ENCODE measurements at regions not wholly inside any gene's neighbourhood (a gene's known extent, or its start where the extent isn't known, plus 50 kb on each side); places are given as distances from the start of the nearest gene placed in this dataset.

- DNase-seq: no peak
Observed at GRCh38 chr9:89974582-89974981, 369.8 kb downstream of the GADD45G start.

DNA sequence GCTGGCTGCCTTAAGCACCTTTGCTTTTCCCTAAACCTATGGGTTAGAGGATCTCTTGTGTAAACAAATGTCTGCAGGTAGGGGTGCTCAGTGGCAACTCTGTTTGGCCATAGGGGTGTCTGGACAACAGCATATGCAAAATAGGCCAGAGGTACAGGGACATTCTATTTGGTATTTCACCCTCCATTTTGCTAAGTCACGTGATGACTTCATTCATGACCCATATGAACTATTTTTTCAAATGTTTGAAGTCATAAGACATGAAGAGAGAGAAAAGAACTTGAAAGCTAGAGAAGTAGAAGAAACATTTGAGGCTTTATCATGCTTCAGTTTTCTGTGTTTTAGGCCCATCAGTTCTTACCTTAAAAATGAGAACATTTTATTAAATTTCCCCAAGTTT, 370.2 kb downstream of the GADD45G start:
- no peak for DNase-seq

- DNase-seq: no peak
Observed at GRCh38 chr9:89975630-89976029, 370.8 kb downstream of the GADD45G start.

DNA sequence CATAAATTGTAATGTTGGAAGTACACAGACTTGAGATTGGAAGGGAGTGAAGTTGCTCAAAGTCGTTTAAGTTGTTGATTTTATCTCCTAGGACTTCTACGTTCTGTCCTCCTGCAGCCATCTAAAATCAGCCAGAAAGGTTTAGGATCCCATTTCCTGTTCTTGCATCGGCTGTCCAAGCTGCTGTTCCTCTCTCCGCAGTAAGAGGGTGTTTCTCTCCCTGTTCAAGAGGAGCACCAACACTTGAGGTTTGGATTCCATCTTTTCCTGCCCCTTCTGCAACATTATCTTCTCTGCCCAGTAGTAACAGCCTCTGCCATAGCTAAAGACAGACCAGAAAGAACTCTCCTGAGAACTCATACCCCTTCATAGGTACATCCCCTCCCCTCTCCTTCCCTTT, 373.4 kb downstream of the GADD45G start:
- DNase-seq: no peak

DNA sequence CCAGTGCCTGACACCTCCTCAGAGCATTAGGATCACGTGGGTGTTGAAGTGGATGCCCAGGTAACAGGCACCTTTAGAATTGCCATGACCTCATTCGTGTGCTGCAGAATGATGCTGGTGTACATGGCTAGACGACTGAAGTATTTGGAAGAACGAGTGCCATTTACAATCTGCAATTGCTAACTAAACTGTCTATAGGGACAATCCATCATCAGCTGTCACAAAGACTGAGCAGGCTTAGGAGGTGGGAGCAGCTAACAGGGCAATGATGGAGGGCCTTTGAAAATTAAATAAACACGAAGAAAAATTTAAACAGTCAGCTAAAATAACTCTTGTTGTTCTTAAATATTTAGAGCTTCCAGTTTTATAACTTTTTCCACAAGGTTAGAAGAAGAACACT, 375.8 kb downstream of the GADD45G start:
- no peak for DNase-seq

DNA sequence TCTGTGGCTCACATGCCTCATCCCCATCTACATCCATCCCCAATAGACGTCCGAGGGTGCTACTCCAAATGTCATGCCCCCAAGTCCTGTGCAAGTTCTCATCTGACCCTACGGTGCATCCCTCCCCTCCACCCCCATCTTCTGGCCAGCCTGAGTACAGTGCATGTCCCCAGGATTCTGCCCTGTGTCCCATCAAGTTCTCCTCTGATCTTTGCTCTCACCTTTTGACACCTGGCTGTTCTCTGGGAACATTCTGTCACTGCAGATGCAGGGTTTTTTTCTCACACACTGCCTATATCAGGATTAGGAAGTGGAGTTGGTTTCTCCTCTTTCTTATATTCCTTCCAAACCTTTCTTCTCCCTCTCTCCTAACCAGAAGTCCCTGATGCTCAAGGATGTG, 377.2 kb downstream of the GADD45G start:
- DNase-seq: no peak

GRCh38 chr9:89983411-89983810, 378.6 kb downstream of the GADD45G start:
- DNase-seq: no peak

DNA sequence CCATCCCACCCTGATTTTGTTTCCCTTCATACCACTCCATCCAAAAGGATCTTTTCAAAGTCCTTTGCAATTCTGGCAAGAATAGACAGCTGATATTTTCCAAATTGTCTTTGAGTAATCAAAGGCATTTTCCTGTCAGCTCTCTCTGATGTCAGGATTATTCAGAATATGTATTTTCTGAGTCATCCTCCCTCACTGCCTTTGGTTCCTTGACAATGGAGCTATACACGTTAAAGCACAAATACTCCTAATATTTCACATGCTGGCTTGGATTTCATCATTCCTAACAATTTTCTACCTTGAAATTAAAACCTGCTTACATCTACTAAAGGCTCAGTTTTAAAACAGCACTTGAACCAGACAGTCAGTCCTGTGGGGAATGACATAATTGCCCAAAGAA, 379.4 kb downstream of the GADD45G start:
- no peak for DNase-seq

GRCh38 chr9:89985068-89985467, 380.3 kb downstream of the GADD45G start:
- DNase-seq: no peak

DNA sequence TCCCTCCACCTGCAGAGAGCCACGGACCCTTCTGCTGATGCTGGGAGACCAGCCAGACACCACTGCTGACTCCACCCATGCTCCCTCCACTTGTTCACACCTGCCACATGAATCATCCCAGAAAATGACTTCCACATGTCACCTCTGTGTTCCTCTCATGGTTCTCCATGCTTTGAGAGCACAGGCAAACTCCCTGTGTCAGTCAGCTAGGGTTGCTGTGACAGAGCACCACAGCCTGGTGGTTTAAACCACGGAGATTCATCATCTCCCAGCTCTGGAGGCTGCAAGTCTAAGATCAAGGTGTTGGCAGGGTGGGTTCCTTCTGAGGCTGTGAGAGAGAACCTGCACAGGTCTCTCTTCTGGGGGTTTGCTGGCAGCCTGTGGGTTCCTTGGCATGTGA, 381.4 kb downstream of the GADD45G start:
- DNase-seq: no peak

DNA sequence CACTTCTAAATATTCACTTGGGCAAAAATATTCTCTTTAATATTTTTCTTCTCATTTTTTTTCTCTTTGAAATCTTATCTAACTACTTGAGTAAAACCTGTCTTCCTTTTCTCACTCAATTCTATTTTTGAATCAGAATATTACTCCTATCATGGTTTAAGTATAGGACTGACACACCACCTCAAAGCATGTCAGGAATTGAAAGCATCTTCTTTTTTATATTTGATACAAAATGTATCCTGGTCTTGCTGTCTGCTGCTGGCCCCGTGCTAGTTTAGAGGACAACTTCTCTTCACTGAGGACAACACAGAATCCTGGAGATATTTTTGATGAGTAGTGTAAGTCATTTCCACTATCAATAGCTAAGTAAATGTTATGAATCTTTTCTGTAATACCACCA, 383.6 kb downstream of the GADD45G start:
- no peak for DNase-seq

DNA sequence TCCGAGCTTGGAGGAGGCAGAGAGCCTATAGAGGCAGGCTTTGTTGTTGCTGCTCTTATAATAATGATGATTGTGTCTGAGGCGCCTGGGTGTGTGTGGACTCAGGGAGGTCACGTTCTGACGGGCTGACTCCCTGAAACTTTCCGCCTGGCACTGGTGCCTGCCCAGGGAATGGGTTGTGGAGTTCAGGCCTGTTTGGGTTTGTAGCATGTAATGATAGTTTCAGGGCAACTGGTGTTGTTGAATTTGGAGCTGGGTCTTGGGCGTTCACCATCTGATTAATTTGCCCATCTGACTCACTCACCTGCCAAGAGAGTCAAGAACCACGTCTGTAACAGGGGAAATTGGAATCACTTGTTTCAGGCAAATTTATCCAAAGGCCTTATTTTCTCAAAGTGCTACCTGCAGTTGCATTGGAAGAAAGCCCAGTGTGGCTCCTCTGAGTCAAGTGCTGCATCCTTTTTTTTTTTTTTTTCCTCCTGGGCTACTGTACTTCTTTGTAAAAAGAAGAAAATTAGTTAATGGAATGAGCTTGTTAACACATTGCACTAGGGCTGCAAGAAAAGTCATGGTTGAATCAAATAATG, 386.5 kb downstream of the GADD45G start:
- DNase-seq: no peak

DNA sequence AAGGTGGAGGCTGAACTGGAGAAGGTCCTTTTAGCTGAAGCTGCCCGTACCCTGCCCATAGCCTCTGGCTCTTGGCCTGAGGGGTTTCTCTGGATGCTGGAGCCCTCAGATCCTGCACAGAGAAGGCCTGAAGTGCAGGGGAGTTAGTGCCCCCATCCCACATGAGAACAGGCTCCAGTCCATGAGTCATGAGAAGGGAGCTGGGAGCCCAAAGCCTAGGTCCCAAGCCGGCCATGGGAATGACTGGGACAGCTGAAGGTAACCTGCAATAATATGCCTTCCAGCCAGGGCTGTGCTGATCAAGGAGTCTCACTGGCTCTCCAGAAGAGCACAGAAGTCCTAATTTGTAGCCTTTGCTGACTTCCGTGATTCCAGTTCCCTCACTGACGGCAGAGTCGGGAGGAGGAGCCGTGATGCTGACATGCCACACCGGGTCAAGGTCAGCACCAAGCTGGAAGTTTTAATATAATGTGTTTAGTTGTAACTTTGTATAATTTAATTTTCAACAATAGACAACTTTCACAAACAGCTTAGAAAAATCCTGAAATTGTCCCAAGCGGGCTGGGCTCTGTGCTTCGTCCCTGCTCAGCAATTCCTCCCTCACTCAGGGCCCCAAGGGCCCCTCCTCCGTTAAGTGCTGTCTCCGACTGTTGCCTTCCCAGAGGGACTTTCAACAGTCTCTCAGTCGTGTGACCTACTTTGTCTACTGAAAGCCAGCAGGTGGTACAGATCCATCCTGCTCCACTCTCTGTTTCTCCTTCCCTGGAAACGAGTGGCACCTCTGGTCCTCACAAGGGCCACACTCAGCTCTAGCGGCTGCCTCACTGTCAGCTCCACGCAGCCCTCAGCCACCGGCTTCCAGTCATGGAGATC, 387.8 kb downstream of the GADD45G start:
- no peak for DNase-seq

DNA sequence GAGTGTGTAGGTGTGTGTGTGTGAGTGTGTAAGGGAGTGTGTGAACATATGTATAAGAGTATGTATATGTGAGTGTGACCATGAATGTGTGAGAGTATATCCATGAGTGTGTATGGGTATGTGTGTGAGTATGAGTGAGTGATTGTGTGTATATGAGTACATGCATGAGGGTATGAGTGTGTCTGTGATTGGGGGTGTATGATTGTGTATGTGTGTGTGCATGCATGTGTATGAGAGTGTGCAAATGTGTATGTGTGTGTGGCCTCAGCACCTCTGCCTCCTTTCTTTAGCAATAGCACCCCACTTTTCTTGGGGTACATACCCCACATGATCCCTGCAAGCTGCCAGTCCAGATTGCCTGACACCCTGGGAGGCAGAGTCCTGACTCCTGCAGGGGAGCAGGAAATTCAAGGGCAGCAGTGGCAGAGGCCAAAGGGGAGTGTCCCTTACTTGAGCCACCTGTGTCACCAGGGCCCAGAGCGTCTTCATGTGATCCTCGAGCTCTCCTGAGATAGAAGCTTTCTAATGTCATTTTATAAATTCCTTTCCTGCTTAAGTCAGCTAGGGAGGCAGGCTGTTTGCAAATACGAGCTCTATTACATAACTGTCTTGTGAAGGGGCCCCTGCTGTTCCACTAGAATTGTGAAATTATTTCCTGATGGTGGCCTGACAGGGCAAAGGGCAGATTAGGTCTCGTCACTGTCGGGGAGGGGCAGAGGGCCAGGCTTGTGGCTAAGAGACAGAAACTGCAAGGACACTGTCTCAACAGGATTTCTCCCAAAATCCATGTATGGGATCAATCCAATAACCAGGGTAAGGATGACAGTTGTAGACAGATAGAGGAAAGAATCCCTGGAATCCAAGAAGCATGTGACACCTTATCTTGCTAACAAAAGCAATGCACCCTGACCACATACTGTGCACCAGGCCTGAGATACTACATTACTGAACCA, 389.1 kb downstream of the GADD45G start:
- DNase-seq: no peak

GRCh38 chr9:89994988-89995613, 390.3 kb downstream of the GADD45G start:
- DNase-seq: no peak

- DNase-seq: no peak
Observed at GRCh38 chr9:89996116-89996515, 391.3 kb downstream of the GADD45G start.

DNA sequence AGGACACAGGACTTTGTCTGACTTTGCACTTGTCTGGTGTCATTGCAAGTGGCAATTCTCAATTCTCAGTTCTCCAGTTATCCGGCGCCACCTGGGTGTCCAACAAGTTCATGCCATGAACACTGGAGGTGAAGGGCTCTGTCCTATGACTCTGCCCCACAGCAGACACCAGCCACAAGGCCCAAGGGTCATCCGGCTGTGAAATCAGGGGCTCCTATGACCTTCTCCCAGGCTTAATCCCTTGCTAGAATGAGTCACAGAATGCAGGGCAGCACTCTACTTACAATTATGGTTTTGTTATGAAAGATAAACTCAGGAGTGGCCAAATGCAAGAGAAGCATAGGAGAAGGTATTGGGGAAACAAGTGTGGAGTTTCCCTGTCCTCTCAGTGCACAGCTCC, 392.0 kb downstream of the GADD45G start:
- DNase-seq: no peak

GRCh38 chr9:89998633-89999032, 393.8 kb downstream of the GADD45G start:
- DNase-seq: no peak

GRCh38 chr9:89999176-89999533, 394.3 kb downstream of the GADD45G start:
- no peak for DNase-seq

- DNase-seq: no peak
Observed at GRCh38 chr9:89999534-90000370, 394.9 kb downstream of the GADD45G start.

GRCh38 chr9:90000925-90001324, 396.1 kb downstream of the GADD45G start:
- DNase-seq: no peak

DNA sequence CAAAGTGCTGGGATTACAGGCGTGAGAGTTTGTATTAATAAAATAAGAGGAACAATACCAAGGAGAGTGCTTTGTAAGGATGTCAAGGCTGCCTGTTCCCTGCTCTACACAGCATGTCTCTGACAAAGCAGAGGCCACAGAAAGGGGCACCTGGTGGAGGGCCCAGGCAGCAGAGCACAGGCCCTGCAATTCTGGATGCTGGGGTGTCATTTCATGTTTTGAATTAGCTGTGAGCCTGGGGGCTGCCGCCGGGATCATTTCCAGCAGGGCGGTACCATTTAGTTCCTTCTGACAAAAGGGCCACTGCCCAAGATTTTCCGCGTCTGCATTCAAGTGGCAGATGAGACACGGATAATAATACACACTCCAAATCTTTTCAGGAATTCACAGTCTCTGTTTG, 396.9 kb downstream of the GADD45G start:
- DNase-seq: no peak
